ENCODE measurements at regions not wholly inside any gene's neighbourhood (a gene's known extent, or its start where the extent isn't known, plus 50 kb on each side); places are given as distances from the start of the nearest gene placed in this dataset.

DNA sequence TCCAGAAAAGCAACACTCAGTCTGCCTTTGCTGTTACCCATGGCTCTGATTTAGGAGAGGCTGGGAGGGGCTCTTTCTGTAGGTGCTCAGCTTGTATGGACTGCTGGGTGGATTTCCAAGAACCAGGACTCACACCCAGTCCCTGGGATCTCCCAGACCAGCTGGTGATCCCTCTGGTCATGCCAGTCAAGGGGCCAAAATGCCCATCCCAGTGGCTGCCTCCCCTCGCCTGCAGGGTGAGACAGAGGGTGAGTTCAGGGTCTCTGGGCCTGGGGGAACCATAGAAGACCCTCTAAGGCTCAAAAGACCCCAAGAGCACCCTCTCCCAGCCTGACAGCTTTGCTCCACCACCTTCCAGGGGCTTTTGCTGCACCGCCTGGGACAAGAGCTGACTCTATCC is 78.6 kb upstream of the MYL2 start:
- H3K9me3 Mint-ChIP-seq (ENCODE audit: insufficient read depth), result peaks cover 9% of the 10 kb centered on the region
- H3K27me3 Mint-ChIP-seq (ENCODE audit: low read depth), result no peaks in the 10 kb centered on the region
- POLR2A ChIA-PET, result no interaction called here
- CTCF ChIA-PET, result no interaction called here
- H3K4me3 Mint-ChIP-seq, result no peak overlapping the region
- no peaks in the 10 kb centered on the region for H3K4me1 Mint-ChIP-seq (ENCODE audit: low read depth)
- H3K36me3 Mint-ChIP-seq (ENCODE audit: low read depth), result no peaks in the 10 kb centered on the region
- no peak for ATAC-seq
- H3K27ac Mint-ChIP-seq, result no peak overlapping the region
- DNase-seq, result no peak

DNA sequence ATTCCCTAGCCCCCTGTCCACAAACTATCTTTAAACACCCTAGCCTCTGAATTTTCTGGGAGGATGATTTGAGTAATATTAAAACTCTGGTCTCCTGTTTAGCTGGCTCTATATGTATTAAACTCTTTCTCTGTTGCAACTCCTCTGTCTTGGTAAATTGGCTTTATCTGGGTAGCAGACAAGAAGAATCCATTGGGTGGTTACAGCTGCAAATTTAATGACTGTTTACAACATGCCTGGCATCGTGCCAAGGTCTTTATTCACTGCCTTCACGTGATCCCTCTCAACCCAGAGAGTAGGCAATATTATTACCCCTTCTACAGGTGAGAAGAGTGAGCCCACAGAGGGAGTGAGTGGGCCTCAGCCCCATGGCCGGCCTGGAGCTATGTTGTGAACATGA is 77.8 kb upstream of the MYL2 start:
- no peaks in the 10 kb centered on the region for H3K36me3 Mint-ChIP-seq (ENCODE audit: low read depth)
- no peak overlapping the region for H3K27ac Mint-ChIP-seq
- POLR2A ChIA-PET, result no interaction called here
- peaks cover 9% of the 10 kb centered on the region for H3K9me3 Mint-ChIP-seq (ENCODE audit: insufficient read depth)
- CTCF ChIA-PET, result no interaction called here
- no peaks in the 10 kb centered on the region for H3K27me3 Mint-ChIP-seq (ENCODE audit: low read depth)
- no peaks in the 10 kb centered on the region for H3K4me1 Mint-ChIP-seq (ENCODE audit: low read depth)
- DNase-seq, result no peak
- H3K4me3 Mint-ChIP-seq, result no peak overlapping the region
- no peak for ATAC-seq

DNA sequence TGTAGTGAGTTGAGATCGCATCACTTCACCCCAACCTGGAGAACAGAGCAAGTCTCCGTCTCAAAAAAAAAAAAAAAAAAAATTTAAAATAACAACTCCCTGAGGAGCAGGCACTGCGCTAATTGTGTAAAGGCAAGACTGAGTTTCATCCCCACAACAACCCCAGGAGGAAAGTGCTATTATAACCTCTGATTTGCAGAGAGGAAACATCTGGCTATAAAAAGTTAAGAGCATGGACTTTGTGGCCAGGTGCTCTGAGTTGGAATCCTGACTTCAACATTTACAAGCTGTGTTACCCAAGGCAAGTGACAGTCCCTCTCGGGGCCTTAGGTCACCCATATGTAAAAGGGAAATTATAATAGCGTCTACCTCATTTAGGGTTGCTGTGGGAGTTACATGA is 76.0 kb upstream of the MYL2 start:
- POLR2A ChIA-PET, result no interaction called here
- H3K27me3 Mint-ChIP-seq (ENCODE audit: low read depth), result no peaks in the 10 kb centered on the region
- no peak for DNase-seq
- H3K4me1 Mint-ChIP-seq (ENCODE audit: low read depth), result no peaks in the 10 kb centered on the region
- CTCF ChIA-PET, result no interaction called here
- H3K4me3 Mint-ChIP-seq, result no peak overlapping the region
- no peak overlapping the region for H3K27ac Mint-ChIP-seq
- peaks cover 9% of the 10 kb centered on the region for H3K9me3 Mint-ChIP-seq (ENCODE audit: insufficient read depth)
- H3K36me3 Mint-ChIP-seq (ENCODE audit: low read depth), result no peaks in the 10 kb centered on the region
- no peak for ATAC-seq

DNA sequence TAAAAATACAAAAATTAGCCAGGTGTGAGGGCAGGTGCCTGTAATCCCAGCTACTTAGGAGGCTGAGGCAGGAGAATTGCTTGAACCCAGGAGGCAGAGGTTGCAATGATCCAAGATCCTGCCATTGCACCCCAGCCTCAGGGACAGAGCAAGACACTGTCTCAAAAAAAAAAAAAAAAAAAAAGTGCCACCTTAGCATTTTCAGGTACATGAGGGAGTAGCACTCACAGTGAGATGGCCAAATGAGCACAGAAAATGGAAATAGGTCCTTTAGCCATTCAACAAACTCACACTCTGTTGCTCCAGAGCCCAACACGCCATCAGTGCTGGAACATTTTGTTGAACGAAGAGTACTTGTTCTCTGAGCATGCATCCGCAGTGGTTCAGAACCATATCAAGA is 75.2 kb upstream of the MYL2 start:
- H3K27me3 Mint-ChIP-seq (ENCODE audit: low read depth), result no peaks in the 10 kb centered on the region
- H3K4me3 Mint-ChIP-seq, result no peak overlapping the region
- H3K4me1 Mint-ChIP-seq (ENCODE audit: low read depth), result no peaks in the 10 kb centered on the region
- DNase-seq (no peak), ATAC-seq (no peak)
- ChIA-PET CTCF (no interaction called here), POLR2A (no interaction called here)
- H3K9me3 Mint-ChIP-seq (ENCODE audit: insufficient read depth), result peaks cover 9% of the 10 kb centered on the region
- no peaks in the 10 kb centered on the region for H3K36me3 Mint-ChIP-seq (ENCODE audit: low read depth)
- no peak overlapping the region for H3K27ac Mint-ChIP-seq

GRCh38 chr12:110995016-110995415 is 74.6 kb upstream of the MYL2 start:
- ChIA-PET CTCF (interaction anchor here (0.7 kb wide), 1 partner anchor 277 kb away, joined by 3 read pairs; no protein-coding TSS in a partner anchor), POLR2A (no interaction called here)
- ATAC-seq (no peak), DNase-seq (no peak)
- Mint-ChIP-seq H3K9me3 (ENCODE audit: insufficient read depth) (peaks cover 9% of the 10 kb centered on the region), H3K36me3 (ENCODE audit: low read depth) (no peaks in the 10 kb centered on the region), H3K27me3 (ENCODE audit: low read depth) (peaks cover 2% of the 10 kb centered on the region), H3K27ac (no peak overlapping the region), H3K4me3 (no peak overlapping the region), H3K4me1 (ENCODE audit: low read depth) (no peaks in the 10 kb centered on the region)

DNA sequence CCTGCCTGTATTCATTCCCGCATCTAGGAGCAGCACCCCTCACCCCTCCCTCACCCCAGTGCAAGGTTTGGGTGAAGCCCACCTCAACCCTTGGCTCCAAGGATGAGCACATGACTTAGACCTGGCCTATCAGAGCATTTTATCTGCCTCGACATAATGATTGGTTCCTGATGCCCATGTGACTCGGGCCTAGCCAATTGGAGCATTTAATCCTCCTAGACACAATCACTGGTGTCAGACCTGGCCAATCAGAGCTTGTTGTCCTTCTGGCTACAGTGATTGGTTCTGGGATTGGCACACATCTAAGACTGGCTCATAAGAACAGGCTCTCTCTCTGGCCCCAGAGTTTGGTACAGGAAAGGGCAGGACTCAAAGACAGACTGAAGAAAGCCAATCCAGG is 73.1 kb upstream of the MYL2 start:
- Mint-ChIP-seq H3K27ac (no peak overlapping the region), H3K36me3 (ENCODE audit: low read depth) (no peaks in the 10 kb centered on the region), H3K4me3 (no peak overlapping the region), H3K4me1 (ENCODE audit: low read depth) (no peaks in the 10 kb centered on the region), H3K27me3 (ENCODE audit: low read depth) (peaks cover 4% of the 10 kb centered on the region), H3K9me3 (ENCODE audit: insufficient read depth) (no peaks in the 10 kb centered on the region)
- ChIA-PET POLR2A (no interaction called here), CTCF (no interaction called here)
- DNase-seq (no peak), ATAC-seq (no peak)

DNA sequence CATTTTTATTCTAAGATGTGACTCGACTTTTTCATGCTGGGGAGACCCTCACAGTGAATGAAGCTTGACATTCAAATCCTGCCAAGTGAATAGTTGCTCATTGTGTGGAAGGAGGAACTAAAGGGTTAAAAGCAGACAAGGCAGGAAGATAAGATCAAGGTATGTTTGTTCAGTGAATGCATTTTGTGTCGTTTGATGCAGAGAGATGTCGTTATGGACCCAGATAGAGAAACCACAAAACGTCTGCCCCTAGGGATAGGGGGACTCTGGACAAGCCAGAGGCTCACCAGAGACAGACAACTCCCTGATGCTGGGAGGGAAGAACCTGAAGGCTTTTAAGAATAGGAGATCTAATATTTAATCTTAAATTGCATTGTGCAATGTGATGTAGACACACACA is 72.5 kb upstream of the MYL2 start:
- Mint-ChIP-seq H3K4me3 (no peak overlapping the region), H3K36me3 (ENCODE audit: low read depth) (no peaks in the 10 kb centered on the region), H3K4me1 (ENCODE audit: low read depth) (no peaks in the 10 kb centered on the region), H3K27me3 (ENCODE audit: low read depth) (peaks cover 4% of the 10 kb centered on the region), H3K9me3 (ENCODE audit: insufficient read depth) (no peaks in the 10 kb centered on the region), H3K27ac (no peak overlapping the region)
- POLR2A ChIA-PET, result no interaction called here
- DNase-seq (no peak), ATAC-seq (no peak)
- CTCF ChIA-PET, result no interaction called here

- no peaks in the 10 kb centered on the region for H3K9me3 Mint-ChIP-seq (ENCODE audit: insufficient read depth)
- no peak overlapping the region for H3K4me3 Mint-ChIP-seq
- DNase-seq (no peak), ATAC-seq (no peak)
- H3K27ac Mint-ChIP-seq, result no peak overlapping the region
- no peaks in the 10 kb centered on the region for H3K36me3 Mint-ChIP-seq (ENCODE audit: low read depth)
- ChIA-PET CTCF (no interaction called here), POLR2A (no interaction called here)
- H3K27me3 Mint-ChIP-seq (ENCODE audit: low read depth), result peaks cover 10% of the 10 kb centered on the region
- peaks cover 3% of the 10 kb centered on the region for H3K4me1 Mint-ChIP-seq (ENCODE audit: low read depth)
Measured at GRCh38 chr12:110983811-110984210, 63.4 kb upstream of the MYL2 start.

GRCh38 chr12:110972866-110973265 is 52.5 kb upstream of the MYL2 start:
- ATAC-seq, result no peak
- H3K36me3 Mint-ChIP-seq (ENCODE audit: low read depth), result no peaks in the 10 kb centered on the region
- no peak overlapping the region for H3K27ac Mint-ChIP-seq
- H3K27me3 Mint-ChIP-seq (ENCODE audit: low read depth), result peaks cover 7% of the 10 kb centered on the region
- POLR2A ChIA-PET, result interaction anchor here (0.6 kb wide), 1 partner anchor 155 kb away, joined by 3 read pairs; no protein-coding TSS in a partner anchor
- no peak for DNase-seq
- CTCF ChIA-PET, result no interaction called here
- H3K4me1 Mint-ChIP-seq (ENCODE audit: low read depth), result no peaks in the 10 kb centered on the region
- H3K9me3 Mint-ChIP-seq (ENCODE audit: insufficient read depth), result no peaks in the 10 kb centered on the region
- H3K4me3 Mint-ChIP-seq, result no peak overlapping the region

DNA sequence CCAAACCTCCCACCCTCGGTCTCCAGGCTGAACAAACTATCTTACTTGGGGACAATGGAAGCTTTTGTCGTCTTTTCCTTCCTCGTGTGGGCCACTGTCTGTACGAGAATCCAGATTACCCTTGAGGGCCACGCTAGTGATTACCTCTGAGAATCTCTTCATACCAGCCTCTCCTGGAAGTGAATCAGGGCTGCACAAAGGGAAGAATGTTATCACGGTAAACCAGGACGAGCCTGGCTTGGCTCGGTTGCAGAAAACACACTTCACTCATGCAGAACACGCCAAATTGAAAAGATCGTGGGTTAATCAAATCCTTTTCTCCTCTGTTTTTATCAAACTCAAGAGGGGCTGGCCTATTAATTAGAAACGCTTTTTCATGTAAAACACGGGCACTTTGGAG is 51.6 kb upstream of the MYL2 start:
- no peak overlapping the region for H3K27ac Mint-ChIP-seq
- no peak overlapping the region for H3K4me3 Mint-ChIP-seq
- POLR2A ChIA-PET, result no interaction called here
- H3K9me3 Mint-ChIP-seq (ENCODE audit: insufficient read depth), result no peaks in the 10 kb centered on the region
- DNase-seq (no peak), ATAC-seq (no peak)
- H3K36me3 Mint-ChIP-seq (ENCODE audit: low read depth), result no peaks in the 10 kb centered on the region
- peaks cover 9% of the 10 kb centered on the region for H3K27me3 Mint-ChIP-seq (ENCODE audit: low read depth)
- CTCF ChIA-PET, result no interaction called here
- no peaks in the 10 kb centered on the region for H3K4me1 Mint-ChIP-seq (ENCODE audit: low read depth)

DNA sequence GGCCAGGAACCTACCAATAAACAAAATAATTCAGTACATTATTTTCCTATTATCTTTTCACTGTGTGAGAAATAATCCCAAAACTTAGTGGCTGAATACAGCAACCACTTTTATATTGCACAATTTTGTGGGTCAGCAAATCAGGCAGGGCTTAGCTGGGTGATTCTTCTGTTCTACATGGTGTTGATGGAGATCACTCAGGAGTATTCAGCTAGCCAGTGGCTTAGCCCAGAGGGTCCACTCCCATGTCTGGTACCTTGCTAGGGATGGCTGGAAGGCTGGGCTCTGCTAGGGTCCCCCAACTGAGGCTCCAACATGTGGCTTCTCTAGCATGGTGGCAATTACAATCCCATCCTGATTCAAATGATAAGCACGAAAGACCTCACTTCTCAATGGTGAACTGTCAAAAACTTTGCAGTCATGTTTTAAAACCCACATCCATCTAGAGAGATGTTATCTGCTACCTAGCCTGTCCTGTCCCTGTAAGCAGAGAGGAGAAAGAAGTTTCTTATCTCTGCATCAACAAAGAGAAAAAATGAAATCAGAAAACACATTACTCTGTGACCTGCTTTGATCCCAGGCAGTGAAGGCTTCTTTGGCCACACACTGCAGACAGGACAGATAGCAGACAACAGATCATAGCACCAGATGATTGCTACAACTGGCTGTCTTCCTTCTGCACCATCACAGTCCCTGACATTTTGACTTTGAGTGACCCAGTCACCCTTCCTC is 51.0 kb upstream of the MYL2 start:
- no peak for DNase-seq
- H3K36me3 Mint-ChIP-seq (ENCODE audit: low read depth), result no peaks in the 10 kb centered on the region
- ChIA-PET POLR2A (no interaction called here), CTCF (no interaction called here)
- no peak overlapping the region for H3K27ac Mint-ChIP-seq
- H3K9me3 Mint-ChIP-seq (ENCODE audit: insufficient read depth), result no peaks in the 10 kb centered on the region
- H3K4me3 Mint-ChIP-seq, result no peak overlapping the region
- no peak for ATAC-seq
- no peaks in the 10 kb centered on the region for H3K4me1 Mint-ChIP-seq (ENCODE audit: low read depth)
- peaks cover 8% of the 10 kb centered on the region for H3K27me3 Mint-ChIP-seq (ENCODE audit: low read depth)
